HG03460 (cell line): ENCODE measurements at regions not wholly inside any gene's neighbourhood (a gene's known extent, or its start where the extent isn't known, plus 50 kb on each side); places are given as distances from the start of the nearest gene placed in this dataset.
"Not testable (repeated sequence)": the region's sequence is repeated elsewhere in the genome, so short reads cannot be mapped to it uniquely, and the experiment has no call there.

Experiments used
- ATAC-seq: cut with Tn5 transposase; IDR thresholded peaks from one replicate; pipeline ENCODE4 v1.9.1; 2021; ENCODE audit not compliant: unreplicated experiment

- ATAC-seq: no peak
These were observed 58.6 kb upstream of the CNTNAP2 start for GRCh38 chr7:146057958-146058357.

GRCh38 chr7:146054909-146055308 is 61.7 kb upstream of the CNTNAP2 start:
- ATAC-seq: no peak

- no peak for ATAC-seq
These were observed 63.1 kb upstream of the CNTNAP2 start for GRCh38 chr7:146053492-146053891.

GRCh38 chr7:146043310-146043709 is 73.3 kb upstream of the CNTNAP2 start:
- not testable (repeated sequence) for ATAC-seq

GRCh38 chr7:146028251-146028750 is 88.3 kb upstream of the CNTNAP2 start:
- ATAC-seq: no peak

- no peak for ATAC-seq
These were observed 89.4 kb upstream of the CNTNAP2 start for GRCh38 chr7:146027243-146027642.

GRCh38 chr7:146022776-146023175 is 93.8 kb upstream of the CNTNAP2 start:
- no peak for ATAC-seq

GRCh38 chr7:146019041-146020004 is 97.3 kb upstream of the CNTNAP2 start:
- ATAC-seq: not testable (repeated sequence)

- not testable (repeated sequence) for ATAC-seq
These were observed 99.2 kb upstream of the CNTNAP2 start for GRCh38 chr7:146017366-146017765.

GRCh38 chr7:146014154-146014553 is 102.4 kb upstream of the CNTNAP2 start:
- not testable (repeated sequence) for ATAC-seq

GRCh38 chr7:146008293-146008692 is 108.3 kb upstream of the CNTNAP2 start:
- no peak for ATAC-seq

GRCh38 chr7:146004805-146005204 is 111.8 kb upstream of the CNTNAP2 start:
- ATAC-seq: no peak

- ATAC-seq: peak; percentile 91
These were observed 114.0 kb upstream of the CNTNAP2 start for GRCh38 chr7:146002431-146003078.

- ATAC-seq: no peak
These were observed 114.6 kb upstream of the CNTNAP2 start for GRCh38 chr7:146002008-146002407.

- ATAC-seq: no peak
These were observed 115.7 kb upstream of the CNTNAP2 start for GRCh38 chr7:146000882-146001281.

GRCh38 chr7:145989469-145989868 is 127.1 kb upstream of the CNTNAP2 start:
- ATAC-seq: no peak

GRCh38 chr7:145986248-145986874 is 130.2 kb upstream of the CNTNAP2 start:
- ATAC-seq: no peak

- no peak for ATAC-seq
These were observed 137.8 kb upstream of the CNTNAP2 start for GRCh38 chr7:145978769-145979168.

- no peak for ATAC-seq
These were observed 156.6 kb upstream of the CNTNAP2 start for GRCh38 chr7:145959981-145960380.

- no peak for ATAC-seq
These were observed 159.3 kb upstream of the CNTNAP2 start for GRCh38 chr7:145957160-145957890.

GRCh38 chr7:145951566-145951965 is 165.0 kb upstream of the CNTNAP2 start:
- ATAC-seq: no peak
